Ammon's horn (tissue), 1 donor: ENCODE measurements at regions not wholly inside any gene's neighbourhood (a gene's known extent, or its start where the extent isn't known, plus 50 kb on each side); places are given as distances from the start of the nearest gene placed in this dataset.

Source experiments
- DNase-seq: peaks from one replicate; pipeline ENCODE4 v3.0.0-alpha.2; 2016; ENCODE audit warnings: low spot score

DNA sequence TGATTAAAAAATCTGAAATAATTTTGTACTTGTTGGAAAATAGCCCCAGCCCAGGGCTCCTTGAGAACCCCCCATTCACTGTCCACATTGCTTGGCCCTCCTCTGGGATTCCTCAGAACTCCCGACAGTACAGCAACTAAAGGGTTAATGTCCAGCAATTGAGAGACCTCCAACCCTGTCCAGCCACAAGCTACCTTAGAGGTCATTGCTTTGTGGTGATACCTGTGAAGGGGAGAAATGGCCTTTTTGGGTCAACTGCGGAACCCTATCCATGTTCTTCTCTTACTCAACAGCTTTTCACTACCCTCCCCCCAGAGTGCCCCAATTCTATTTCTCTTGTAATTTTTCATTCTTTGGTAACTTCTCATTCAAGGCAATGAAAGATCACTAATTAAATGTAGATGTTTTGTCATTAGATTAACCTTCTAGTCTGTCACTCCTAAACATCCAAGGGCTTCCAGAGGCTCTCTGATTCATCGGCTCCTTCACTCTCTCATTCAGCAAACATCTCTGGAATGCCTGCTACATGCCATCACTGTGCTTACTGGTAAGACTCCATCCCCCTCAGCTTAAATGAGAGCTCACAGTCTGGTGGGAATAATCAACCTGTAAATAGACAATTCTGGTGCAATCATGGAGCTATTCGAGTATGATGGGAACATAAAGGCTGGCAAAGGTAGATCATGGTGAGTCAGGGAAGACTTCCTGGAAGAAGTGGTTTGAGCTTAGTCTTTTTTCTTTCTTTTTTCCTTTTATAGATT lies 241.4 kb upstream of the PGRMC2 start:
- DNase-seq = no peak

DNA sequence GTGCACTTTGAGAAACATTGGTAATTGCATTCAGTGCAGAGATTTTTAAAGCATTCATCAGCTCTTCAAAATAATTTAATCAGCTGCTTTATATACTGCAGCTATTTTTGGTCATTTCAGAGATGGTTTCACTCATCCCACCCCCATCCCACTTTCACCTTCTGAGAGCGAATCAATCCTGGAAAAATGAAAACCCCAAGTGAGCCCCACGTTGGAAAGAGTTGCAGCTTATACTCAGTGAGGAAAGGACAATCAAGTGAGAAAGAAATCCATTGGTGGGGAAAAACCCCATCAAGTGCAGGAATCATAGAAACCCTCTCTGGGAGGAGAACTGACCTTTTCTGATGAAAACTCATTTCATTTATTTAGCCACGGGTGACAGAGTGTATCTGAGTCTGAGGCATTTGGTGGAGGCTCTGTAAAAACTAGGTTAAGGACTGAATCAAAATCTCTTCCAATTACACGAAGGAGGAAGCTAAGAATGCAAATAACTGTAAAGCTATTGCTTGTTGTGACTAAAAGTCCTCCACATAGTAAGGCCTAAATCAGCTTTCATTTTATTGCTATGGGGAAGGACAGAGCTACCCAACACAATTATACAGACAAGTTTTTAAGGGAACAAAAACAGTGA lies 240.4 kb upstream of the PGRMC2 start:
- no peak for DNase-seq

DNA sequence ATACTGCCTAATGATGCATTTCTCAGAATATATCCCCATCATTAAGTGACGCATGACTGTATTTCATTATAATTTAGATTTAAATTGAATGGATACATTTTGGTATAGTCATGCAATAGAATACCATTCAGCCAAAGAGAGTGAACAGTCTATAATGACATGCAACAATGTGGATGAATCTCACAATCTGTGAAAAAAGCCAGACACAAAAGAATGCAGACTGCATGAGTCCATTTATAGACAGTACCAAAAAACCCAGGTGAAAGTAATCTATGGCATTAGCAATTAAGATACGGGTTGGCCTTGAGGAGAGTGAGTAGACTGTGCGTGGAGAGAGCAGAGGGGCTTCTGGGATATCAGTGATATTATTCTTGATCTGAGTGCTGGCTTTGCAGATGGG lies 239.7 kb upstream of the PGRMC2 start:
- DNase-seq = no peak

DNA sequence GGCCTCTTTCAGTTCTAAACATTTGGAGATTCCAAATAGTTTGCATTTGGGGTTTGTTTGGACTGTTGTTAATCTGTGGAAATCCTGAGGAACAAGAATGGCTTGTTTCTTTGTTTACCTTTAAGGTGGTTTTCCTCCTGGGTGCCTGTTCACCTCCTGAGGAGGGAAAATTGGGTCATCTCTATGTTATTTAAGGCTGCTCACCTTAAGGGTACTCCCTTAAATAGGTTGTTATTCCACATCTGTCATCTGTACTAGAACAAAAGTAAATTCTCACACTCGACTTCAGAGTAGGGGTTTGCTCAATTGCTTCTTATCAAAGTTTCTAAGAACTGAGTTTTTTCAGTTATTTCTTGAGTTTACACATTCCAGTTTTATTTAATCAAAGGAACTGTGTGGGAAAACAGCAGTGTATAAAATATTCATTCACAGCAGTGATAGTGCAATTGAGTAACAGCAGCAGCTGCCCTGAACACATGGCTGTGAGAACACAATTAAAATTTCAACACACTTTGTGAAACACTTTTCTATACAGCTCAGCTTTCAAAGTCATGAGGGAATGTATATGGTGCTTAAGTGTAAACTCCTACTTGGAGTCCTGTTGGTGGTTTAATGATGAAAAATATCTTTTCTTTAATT lies 238.5 kb upstream of the PGRMC2 start:
- DNase-seq = no peak

DNA sequence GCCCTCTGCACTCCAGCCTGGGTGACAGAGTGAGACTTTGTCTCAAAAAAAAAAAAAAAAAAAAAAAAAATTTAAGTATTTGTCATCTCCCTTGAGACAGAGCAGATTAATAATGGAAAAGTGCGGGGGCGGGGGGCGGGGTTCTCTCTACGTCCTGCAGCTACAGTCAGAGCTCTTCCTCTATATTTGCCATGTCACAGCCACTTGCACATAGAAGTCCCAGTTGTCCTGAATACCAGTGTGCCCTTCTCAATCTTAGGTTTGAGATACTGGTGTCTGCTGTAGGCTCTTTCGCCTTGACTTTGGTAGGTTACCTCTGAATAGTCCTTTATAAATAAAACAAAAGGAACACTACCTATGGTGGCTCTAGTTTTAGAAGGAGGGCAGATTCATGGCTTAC lies 237.8 kb upstream of the PGRMC2 start:
- DNase-seq = no peak

DNA sequence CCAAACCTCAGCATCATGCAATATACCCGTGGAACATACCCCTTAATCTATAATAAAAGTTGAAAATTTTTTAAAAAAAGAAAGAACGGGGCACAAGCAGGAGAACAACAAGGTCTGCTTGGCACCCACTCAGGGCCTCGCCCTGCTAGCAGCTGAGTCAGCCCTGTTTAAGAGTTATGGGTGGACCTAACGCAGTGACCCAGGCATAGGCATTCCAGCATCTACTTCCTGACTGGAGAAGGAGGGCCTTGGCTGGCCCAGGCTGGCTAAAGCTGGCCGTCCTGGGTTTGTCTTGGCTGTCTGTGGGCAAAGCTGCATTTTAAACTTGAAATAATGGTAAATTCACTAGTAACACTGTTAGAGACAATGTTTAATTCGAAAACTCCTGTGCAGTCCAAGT lies 236.7 kb upstream of the PGRMC2 start:
- no peak for DNase-seq

DNA sequence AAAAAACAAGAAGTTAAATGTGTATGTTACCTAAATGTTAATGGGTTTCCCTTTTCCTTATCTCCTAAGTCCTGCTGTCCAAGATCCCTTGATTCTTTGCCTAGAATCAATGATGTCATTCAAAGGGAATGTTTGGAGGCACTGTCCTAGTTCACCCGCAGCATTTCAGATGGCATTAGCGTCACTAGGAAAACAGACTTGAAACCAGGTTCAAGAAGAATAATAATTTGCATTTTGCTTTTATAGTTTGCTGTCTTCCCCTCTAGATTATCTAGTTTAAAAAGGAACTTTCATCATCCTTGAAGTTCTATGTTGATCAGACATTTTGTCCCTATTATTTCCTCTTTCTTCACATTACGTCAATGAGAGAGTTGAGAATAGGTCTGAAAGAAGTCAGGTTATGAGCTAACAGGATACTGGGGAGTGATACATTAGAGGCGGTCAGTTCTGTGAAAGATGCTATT lies 234.1 kb upstream of the PGRMC2 start:
- DNase-seq = no peak

DNA sequence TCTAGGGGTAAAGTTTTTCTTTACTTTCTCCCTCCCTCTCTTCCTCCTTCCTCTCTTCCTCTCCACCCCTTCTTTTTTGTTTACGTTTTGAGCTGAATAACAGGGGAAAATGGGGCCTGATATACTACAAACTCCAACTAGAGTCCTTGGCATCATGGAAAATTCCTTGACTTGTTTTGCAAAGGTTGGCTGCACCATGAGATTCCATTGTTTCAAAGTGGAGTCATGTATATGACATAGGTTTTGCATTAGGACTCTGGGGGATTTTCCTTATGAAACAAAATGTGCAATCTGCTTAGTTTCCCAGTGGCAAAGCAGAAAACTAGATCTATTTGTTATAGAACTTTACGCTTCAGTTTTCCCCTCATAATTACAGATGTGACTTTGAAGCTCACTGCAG lies 233.5 kb upstream of the PGRMC2 start:
- DNase-seq = no peak

DNA sequence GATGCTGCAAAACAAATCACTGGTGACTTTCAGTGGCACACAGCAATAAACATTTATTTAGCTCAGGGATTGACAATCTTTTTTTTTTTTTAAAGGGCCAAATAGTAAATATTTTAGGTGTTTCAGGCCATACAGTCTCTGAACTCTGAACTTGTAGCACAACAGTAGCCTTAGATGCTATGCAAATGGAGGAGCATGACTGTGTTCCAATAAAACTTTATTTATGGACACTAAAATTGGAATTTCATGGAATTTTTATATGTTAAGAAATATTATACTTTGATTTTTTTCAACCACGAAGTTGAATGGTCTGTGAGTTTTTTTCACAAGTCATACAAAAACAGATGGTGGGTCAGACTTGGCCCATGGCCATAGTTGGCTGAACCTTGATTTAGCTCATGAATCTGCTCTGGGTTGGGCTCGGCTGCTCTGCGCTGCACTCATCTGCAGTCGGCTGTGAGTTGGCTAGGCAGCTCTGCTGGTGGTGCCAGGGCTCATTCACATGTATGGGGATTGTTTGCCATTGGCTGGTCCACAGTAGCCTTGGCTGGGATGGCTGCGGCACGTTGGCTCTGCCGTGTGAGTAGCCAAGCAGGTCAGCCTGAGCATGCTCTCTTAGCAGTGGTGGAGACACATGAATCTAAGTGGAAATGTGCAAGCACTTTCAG lies 231.7 kb upstream of the PGRMC2 start:
- DNase-seq = peak; percentile 14

DNA sequence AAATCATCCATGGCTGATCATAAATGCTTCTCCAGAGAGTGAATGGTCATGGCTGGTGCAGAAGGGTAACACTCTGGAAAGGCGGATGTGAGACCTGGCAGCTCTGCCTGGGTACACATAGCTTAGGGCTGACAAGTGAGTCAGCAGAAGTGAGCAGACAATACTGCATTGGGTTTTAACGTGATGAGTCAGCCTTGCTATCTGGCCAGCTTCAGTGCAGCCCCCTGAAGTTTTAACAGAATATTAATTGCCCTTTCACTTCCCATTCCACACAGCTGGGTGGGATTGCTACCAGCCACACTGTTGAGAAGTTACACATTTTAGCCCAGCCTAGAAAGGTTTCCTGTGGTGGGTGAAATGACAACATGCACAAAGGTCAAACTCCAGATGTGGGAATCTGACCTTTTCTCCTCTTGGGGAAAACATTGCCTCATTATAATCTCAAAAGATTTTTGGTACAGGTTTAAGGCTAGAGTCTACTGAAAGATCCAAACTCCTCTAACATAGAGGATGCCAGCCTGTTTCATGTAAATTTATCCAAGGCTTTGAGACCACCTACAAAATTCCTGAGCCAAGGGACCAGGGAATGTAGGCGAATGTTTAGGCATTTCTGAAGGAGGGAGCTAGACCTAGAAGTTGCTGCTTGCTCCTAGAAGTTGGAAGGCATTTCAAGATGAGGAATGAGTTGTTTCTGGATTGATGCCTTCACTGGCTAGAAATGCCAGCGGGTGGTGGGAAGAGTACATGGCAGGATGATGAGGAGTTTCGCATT lies 230.3 kb upstream of the PGRMC2 start:
- peak; percentile 31 for DNase-seq

DNA sequence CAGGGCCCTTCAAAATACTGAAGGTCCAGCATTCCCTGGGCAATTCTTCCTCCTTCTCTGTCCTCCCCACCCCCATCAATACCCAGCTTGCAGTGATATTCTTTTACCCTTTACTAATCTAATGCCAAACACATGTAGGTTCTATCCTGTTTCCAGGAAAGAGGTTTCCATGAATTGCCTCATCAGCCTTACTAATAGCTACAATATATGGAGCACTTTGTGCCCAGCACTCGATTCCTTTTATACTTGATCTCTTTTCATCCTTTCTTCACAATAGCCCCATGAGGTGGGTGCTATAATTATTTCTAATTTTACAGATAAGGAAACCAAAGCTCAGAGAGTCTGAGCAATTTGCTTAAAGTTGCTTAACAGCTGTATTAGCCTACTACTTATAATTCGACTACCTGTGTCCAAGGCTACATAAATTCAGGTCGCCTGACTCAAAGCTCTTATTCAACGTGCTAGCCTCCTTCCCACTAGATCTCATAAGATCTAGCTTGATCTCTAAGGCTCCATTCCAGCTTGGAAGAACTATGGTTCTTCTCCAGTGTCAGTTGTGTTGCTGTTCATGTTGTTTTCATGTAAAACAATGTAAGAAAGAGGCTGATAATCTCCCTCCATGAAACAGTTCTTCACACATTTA lies 229.6 kb upstream of the PGRMC2 start:
- DNase-seq = no peak

DNA sequence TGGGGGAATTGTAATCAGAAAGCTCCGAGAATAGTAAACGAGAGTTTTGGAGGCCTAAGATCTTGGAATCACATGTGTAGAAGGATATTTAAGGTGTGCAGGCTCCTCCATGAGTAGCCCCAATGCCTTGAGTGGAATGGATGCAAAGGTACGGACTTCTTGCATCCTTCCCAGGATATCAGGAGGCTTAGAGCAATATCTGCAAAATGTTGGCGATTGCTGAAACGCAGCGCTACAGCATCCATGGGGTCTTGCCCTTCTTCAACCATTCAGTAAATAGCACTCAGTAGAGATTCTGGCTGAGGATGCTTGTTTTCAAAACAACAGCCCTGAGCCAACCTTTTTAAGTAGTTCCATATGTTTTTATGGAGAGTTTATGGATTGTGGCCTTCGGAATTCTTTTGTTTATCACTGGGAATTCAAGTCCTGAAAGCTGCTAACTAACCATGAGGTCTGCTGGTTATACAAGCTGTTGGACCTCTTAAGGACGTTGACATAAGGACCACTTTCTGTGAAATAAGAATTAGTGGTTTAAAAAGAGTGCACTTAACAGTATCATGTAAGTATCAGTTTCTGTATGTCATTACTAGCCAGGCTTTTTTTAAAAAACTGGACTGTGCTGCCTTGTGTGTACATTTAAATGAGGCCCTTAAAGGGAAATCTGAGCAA lies 228.8 kb upstream of the PGRMC2 start:
- DNase-seq = no peak

DNA sequence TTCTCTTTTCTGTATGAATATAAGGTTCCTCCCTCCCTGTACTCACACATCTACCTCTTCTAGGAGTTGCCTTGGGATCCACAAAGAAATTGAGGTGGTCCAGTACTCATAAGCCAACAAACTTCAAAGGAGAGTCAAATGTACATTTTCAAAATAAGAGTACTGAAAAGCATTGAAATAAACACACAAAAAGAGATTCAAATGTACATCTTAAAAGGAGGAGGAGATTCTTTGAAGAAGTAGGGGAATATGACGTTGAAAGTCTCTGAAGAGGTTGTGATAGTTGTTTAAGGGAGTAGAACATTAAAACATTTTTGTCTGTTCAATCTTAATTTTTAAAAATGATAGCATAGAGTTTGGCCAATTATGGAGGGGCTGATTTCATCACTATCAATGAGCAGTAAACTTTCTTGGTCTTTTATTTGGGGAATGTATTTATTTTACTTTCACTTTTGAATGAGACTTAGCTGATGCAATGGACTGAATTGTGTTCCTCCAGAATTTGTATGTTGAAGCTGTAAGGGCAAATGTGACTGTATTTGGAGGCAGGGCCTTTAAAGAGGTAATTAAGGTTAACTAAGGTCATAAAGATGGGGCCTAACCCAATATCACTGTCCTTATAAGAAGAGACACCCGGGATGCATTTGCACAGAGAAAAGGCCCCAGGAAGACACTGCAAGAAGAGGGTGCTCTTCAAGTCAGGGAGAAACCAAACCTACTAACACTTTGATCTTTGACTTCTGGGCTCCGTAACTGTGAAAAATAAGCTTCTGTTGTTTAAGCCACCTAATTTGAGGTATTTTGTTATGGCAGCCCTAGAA lies 226.3 kb upstream of the PGRMC2 start:
- no peak for DNase-seq

DNA sequence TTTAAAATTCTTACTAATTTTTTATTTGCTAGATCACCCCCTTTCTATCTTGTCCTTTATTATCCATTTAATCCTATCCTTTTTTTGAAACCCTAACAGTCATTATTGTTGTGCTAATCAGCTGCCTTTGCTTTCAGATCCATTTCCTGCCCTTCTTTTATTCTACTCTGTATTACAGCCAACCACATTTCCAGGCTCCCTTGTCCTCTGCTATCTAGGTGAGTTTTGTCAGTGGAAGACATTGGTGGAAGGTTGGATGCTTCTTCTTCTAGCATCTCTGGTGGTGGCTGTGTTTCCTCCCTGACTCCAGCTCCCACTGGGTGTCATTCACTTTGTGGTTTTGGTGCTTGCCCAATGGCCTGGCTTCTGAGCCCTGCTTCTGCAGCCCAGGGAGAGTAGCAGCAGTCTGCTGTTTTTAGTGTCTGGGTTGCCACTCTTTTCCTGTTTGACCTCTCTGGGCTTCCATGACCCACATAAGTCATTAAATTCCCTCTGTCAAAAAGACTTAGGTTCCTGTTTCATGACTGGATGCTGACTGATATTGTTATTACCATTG lies 225.2 kb upstream of the PGRMC2 start:
- no peak for DNase-seq

DNA sequence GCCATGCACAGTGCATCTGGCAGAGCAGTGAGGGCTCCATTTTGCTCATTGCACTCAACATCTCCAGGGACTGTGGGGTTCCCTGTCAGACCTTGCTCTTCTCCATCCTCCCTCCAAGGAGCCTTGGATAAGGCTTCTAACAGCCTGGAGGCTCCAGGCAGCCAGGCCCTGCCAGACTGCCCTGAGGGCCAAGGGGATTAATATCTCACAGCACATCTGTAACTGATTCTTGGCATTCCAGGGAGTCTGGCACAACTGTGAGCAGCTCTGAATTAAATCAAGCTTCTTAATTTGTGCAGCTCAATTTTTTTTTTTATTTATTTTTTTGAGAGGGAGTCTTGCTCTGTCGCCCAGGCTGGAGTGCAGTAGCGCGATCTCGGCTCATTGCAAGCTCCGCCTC lies 224.5 kb upstream of the PGRMC2 start:
- DNase-seq = no peak

DNA sequence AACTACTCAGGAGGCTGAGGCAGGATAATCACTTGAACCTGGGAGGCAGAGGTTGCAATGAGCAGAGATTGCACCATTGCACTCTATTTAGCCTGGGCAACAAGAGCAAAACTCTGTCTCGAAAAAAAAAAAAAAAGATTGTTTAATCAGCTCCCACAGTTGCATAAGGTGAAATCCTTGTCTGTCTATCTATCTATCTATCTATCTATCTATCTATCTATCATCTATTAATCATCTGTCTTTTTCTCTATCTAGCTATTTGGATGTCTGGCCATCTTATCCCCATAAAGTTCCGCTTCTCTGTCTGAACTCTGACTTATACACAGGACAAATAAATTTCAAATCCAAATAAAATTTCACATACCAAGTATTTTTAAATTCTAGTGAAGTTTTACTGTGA lies 223.2 kb upstream of the PGRMC2 start:
- DNase-seq = no peak

DNA sequence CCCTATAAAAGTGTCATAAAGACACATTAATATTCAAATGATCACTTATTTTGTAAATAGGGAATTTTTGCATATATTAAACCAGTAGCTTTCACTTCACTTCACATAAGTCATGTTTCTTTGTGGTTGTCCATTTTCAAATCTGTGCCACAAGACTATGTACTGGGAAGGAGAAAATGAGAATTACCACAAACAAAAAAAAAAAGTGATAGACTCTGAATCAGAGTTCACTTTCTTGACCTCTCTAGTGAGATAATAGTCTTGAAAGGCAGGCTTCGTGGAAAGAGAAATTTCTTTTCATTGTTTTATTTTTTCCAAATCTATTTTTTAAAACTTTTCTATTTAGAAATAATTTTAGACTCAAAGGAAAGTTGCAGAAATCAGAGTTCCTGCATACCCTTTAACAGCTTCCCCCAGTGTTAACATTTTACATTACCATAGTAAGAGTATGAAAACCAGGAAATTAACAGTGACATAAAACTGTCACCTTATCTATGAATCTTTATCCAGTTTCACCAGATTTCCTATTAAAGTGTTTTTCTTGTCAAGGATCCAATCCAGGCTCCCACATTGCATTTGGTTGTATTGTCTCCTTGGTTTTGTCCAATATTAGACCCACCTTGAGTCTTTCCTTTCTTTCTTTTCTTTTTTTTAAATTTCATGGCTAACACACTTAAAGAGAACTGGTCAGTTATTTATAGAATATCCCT lies 215.4 kb upstream of the PGRMC2 start:
- DNase-seq = no peak

DNA sequence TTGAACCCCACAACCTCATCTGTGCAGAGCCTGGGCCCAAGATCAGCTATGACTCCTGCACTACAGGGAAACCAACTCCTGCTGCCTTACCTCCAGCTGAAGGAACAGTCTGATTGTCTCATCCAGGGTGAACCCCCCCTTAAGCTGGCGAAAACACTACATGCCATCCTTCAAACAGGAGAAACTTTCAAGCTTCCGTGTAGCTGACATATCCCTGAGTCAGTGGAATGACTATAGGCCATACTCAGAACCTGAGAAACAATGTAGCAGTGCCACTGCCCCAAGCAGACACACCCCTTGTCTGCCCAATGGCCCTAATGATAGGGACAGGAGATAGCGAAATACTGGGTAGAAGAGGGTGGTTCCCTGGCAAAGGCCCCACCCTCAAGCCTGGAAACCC lies 213.6 kb upstream of the PGRMC2 start:
- DNase-seq = no peak

DNA sequence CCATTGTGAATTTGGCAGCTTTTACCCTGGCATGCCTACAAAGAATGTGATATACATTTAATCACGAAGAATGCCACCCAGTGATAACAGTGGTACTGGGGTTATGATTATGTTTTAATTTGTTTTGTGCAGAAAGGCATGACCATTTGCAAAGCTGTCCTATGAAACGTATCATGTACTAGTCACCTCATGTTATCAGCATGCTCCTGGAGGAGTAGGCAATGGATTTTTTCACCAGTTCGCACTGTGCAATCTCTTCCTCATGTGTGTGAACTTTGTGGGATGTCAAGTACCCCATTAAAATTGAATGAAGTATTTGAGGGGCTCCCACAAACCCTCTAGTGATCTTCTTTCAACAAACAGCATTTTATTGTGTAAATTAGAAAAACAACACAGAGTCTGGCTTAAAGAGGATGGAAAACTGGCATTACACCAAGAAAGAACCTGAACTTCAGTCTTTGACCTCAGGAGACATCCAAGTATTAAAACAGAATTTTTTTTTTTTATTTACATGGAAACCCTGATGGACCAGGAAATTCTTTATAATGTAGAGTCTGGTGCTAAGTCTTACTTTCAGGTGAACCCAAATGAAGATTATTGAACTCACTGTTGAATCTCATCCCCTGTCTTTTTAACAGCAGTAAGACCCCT lies 200.6 kb upstream of the PGRMC2 start:
- no peak for DNase-seq
